ENCODE measurements at regions not wholly inside any gene's neighbourhood (a gene's known extent, or its start where the extent isn't known, plus 50 kb on each side); places are given as distances from the start of the nearest gene placed in this dataset.

GRCh38 chr5:38099205-38100168 is 158.9 kb upstream of the EGFLAM start:
- DNase-seq (ENCODE audit: low read depth in 2 of 2) = no peak

- no peak for DNase-seq (ENCODE audit: low read depth in 2 of 2)
Measured at GRCh38 chr5:38094889-38095288, 163.5 kb upstream of the EGFLAM start.

GRCh38 chr5:38093855-38094254 is 164.5 kb upstream of the EGFLAM start:
- no peak for DNase-seq (ENCODE audit: low read depth in 2 of 2)

- DNase-seq (ENCODE audit: low read depth in 2 of 2) = no peak
Measured at GRCh38 chr5:38086777-38087176, 171.6 kb upstream of the EGFLAM start.

- DNase-seq (ENCODE audit: low read depth in 2 of 2) = no peak
Measured at GRCh38 chr5:38079620-38080402, 178.5 kb upstream of the EGFLAM start.

GRCh38 chr5:38078161-38078560 is 180.2 kb upstream of the EGFLAM start:
- DNase-seq (ENCODE audit: low read depth in 2 of 2) = no peak

GRCh38 chr5:38077652-38078051 is 180.7 kb upstream of the EGFLAM start:
- no peak for DNase-seq (ENCODE audit: low read depth in 2 of 2)

- no peak for DNase-seq (ENCODE audit: low read depth in 2 of 2)
Measured at GRCh38 chr5:38071831-38072694, 186.3 kb upstream of the EGFLAM start.

GRCh38 chr5:38070304-38070950 is 187.9 kb upstream of the EGFLAM start:
- DNase-seq (ENCODE audit: low read depth in 2 of 2) = no peak

- no peak for DNase-seq (ENCODE audit: low read depth in 2 of 2)
Measured at GRCh38 chr5:38069360-38069759, 189.0 kb upstream of the EGFLAM start.

- DNase-seq (ENCODE audit: low read depth in 2 of 2) = no peak
Measured at GRCh38 chr5:38060354-38060753, 198.0 kb upstream of the EGFLAM start.

- no peak for DNase-seq (ENCODE audit: low read depth in 2 of 2)
Measured at GRCh38 chr5:38059876-38060275, 198.5 kb upstream of the EGFLAM start.

GRCh38 chr5:38051711-38052511 is 206.4 kb upstream of the EGFLAM start:
- no peak for DNase-seq (ENCODE audit: low read depth in 2 of 2)

GRCh38 chr5:38048400-38048799 is 208.6 kb upstream of the GDNF start:
- no peak for DNase-seq (ENCODE audit: low read depth in 2 of 2)

- no peak for DNase-seq (ENCODE audit: low read depth in 2 of 2)
Measured at GRCh38 chr5:38046103-38046502, 206.3 kb upstream of the GDNF start.

GRCh38 chr5:38045446-38045845 is 205.6 kb upstream of the GDNF start:
- DNase-seq (ENCODE audit: low read depth in 2 of 2) = no peak

- DNase-seq (ENCODE audit: low read depth in 2 of 2) = no peak
Measured at GRCh38 chr5:38039826-38040225, 200.0 kb upstream of the GDNF start.

GRCh38 chr5:38039091-38039490 is 199.2 kb upstream of the GDNF start:
- no peak for DNase-seq (ENCODE audit: low read depth in 2 of 2)

GRCh38 chr5:38036765-38037164 is 196.9 kb upstream of the GDNF start:
- DNase-seq (ENCODE audit: low read depth in 2 of 2) = no peak

GRCh38 chr5:38032149-38032548 is 192.3 kb upstream of the GDNF start:
- no peak for DNase-seq (ENCODE audit: low read depth in 2 of 2)

GRCh38 chr5:38031304-38031703 is 191.5 kb upstream of the GDNF start:
- no peak for DNase-seq (ENCODE audit: low read depth in 2 of 2)
